ENCODE measurements at regions not wholly inside any gene's neighbourhood (a gene's known extent, or its start where the extent isn't known, plus 50 kb on each side); places are given as distances from the start of the nearest gene placed in this dataset.

- TF ChIP-seq GABPA (tag; conservative IDR thresholded peaks at IDR 0.05; ENCODE audit: low read depth) (no peak), TRIM24 (IDR thresholded peaks at IDR 0.05) (no peak), ERF (CRISPR knock-in tag; IDR thresholded peaks at IDR 0.05) (no peak), ZNF830 (CRISPR knock-in tag; IDR thresholded peaks at IDR 0.05) (no peak), PTTG1 (tag; IDR thresholded peaks at IDR 0.05; ENCODE audit: low read depth) (no peak), GTF3C2 (IDR thresholded peaks at IDR 0.05; ENCODE audit: borderline replicate concordance, extremely low read depth, insufficient read length) (no peak)
Observed at GRCh38 chr14:34015383-34015782, 64.5 kb upstream of the EGLN3 start (continued).

GRCh38 chr14:34014936-34015335 lies 64.1 kb upstream of the EGLN3 start:
- no peak for DNase-seq (ENCODE audit: extremely low read depth in 1 of 4, low spot score in 3 of 4)
- POLR2A ChIA-PET, result no interaction called here
- H3K9ac ChIP-seq (ENCODE audit: insufficient read depth in 1 of 2, low read depth in 2 of 2, low read length in 2 of 2), result no peak overlapping the region
- no peaks in the 10 kb centered on the region for H3K27me3 ChIP-seq (ENCODE audit: control insufficient read depth in 2 of 2, insufficient read depth in 2 of 2, low read length in 2 of 2)
- FAIRE-seq, result no peak
- ATAC-seq, result no peak
- CTCF ChIA-PET (ENCODE audit: low intra/inter-chr PET ratio), result no interaction called here
- H3K4me2 ChIP-seq (ENCODE audit: insufficient read depth, low read length), result no peak overlapping the region
- no peaks in the 10 kb centered on the region for H3K9me3 ChIP-seq (replicated peaks; ENCODE audit: control insufficient read depth, insufficient read depth, low read depth, low read length)
- H3K79me2 ChIP-seq (ENCODE audit: control insufficient read depth, insufficient read depth, low read length), result no peaks in the 10 kb centered on the region
- H3K4me3 ChIP-seq, result no peak overlapping the region
- in situ Hi-C loops (cut with MboI) (no loop called here), intact Hi-C loops (cut with micrococcal nuclease) (no loop called here)
- no peak overlapping the region for H3K27ac ChIP-seq (ENCODE audit: extremely low read depth, low read depth, low read length)
- no peaks in the 10 kb centered on the region for H4K20me1 ChIP-seq (replicated peaks; ENCODE audit: control insufficient read depth, insufficient read depth, low read length)
- TF ChIP-seq POLR2H (tag; IDR thresholded peaks at IDR 0.05; ENCODE audit: low read depth) (no peak), BRD9 (IDR thresholded peaks at IDR 0.05; ENCODE audit: low read depth, partially characterized antibody) (no peak), SAP30 (IDR thresholded peaks at IDR 0.05; ENCODE audit: borderline replicate concordance, insufficient read depth, low read depth, low read length, poor library complexity, severe bottlenecking) (no peak), CBX1 (IDR thresholded peaks at IDR 0.05; ENCODE audit: low read depth) (no peak)
- no peaks in the 10 kb centered on the region for H3K9me1 ChIP-seq (ENCODE audit: control insufficient read depth, insufficient read depth, low read length)
- peaks cover 0 to 17% of the 10 kb centered on the region in 2 experiments; a peak in 2 of 5 replicates for H3K4me1 ChIP-seq (replicated peaks in 1 of 2; ENCODE audit: control insufficient read depth in 2 of 2, insufficient read depth in 2 of 2, low read length in 2 of 2)
- no TSS peak for BruUV-seq (replicated peaks)
- H2AFZ ChIP-seq (ENCODE audit: low read depth, low read length), result 0 out of 2 replicates have a peak overlapping the region, but pooled peaks have one; percentile 15
- no peaks in the 10 kb centered on the region for H3K36me3 ChIP-seq (ENCODE audit: control insufficient read depth, insufficient read depth, low read length)
- 76% methylated on average over 3 of the region's 3 CpGs for WGBS (ENCODE audit: insufficient coverage, low coverage, missing lambda C conversion rate)

Data from K562 (cell line).